ENCODE measurements at regions not wholly inside any gene's neighbourhood (a gene's known extent, or its start where the extent isn't known, plus 50 kb on each side); places are given as distances from the start of the nearest gene placed in this dataset.

GRCh38 chr11:19646308-19646707 is 66.3 kb upstream of the NAV2 start:
- Histone ChIP-seq H3K9me3 (ENCODE audit: low read depth, low read length, poor library complexity, severe bottlenecking) (no peaks in the 10 kb centered on the region), H3K27me3 (replicated peaks; ENCODE audit: insufficient read depth, low read depth, low read length, poor library complexity) (no peaks in the 10 kb centered on the region), H3K4me1 (ENCODE audit: insufficient read depth, low read length, poor library complexity, severe bottlenecking) (no peaks in the 10 kb centered on the region), H3K27ac (ENCODE audit: low read depth, low read length, poor library complexity, severe bottlenecking) (no peak overlapping the region), H3K36me3 (ENCODE audit: insufficient read depth, low read length, poor library complexity, severe bottlenecking) (no peaks in the 10 kb centered on the region), H3K4me3 (ENCODE audit: low read depth, low read length, poor library complexity, severe bottlenecking) (no peak overlapping the region)
- ChIA-PET POLR2A (ENCODE audit: low non-redundant PET) (no interaction called here), CTCF (no interaction called here)
- no peak for DNase-seq (ENCODE audit: low spot score)
- intact Hi-C loops (cut with micrococcal nuclease; ENCODE audit: unreplicated experiment), result no loop called here
- no peak for TF ChIP-seq EZH2 (IDR thresholded peaks at IDR 0.05; ENCODE audit: borderline replicate concordance, low read depth, low read length, poor library complexity, severe bottlenecking)
- no TSS peak for BruUV-seq (replicated peaks)

- DNase-seq (ENCODE audit: low spot score), result no peak
- no TSS peak for BruUV-seq (replicated peaks)
- no peaks in the 10 kb centered on the region for H3K36me3 ChIP-seq (ENCODE audit: insufficient read depth, low read length, poor library complexity, severe bottlenecking)
- no peaks in the 10 kb centered on the region for H3K9me3 ChIP-seq (ENCODE audit: low read depth, low read length, poor library complexity, severe bottlenecking)
- CTCF ChIA-PET, result no interaction called here
- POLR2A ChIA-PET (ENCODE audit: low non-redundant PET), result no interaction called here
- no peak for TF ChIP-seq EZH2 (IDR thresholded peaks at IDR 0.05; ENCODE audit: borderline replicate concordance, low read depth, low read length, poor library complexity, severe bottlenecking)
- TF ChIP-seq CTCF (conservative IDR thresholded peaks at IDR 0.05; ENCODE audit: low read depth, low read length), result no peak
- no peaks in the 10 kb centered on the region for H3K4me1 ChIP-seq (ENCODE audit: insufficient read depth, low read length, poor library complexity, severe bottlenecking)
- H3K27ac ChIP-seq (ENCODE audit: low read depth, low read length, poor library complexity, severe bottlenecking), result no peak overlapping the region
- intact Hi-C loops (cut with micrococcal nuclease; ENCODE audit: unreplicated experiment), result no loop called here
- H3K27me3 ChIP-seq (replicated peaks; ENCODE audit: insufficient read depth, low read depth, low read length, poor library complexity), result no peaks in the 10 kb centered on the region
- H3K4me3 ChIP-seq (ENCODE audit: low read depth, low read length, poor library complexity, severe bottlenecking), result no peak overlapping the region
These were observed 68.3 kb upstream of the NAV2 start for GRCh38 chr11:19644316-19644715.

GRCh38 chr11:19642185-19643158 is 70.2 kb upstream of the NAV2 start:
- no peaks in the 10 kb centered on the region for H3K4me1 ChIP-seq (ENCODE audit: insufficient read depth, low read length, poor library complexity, severe bottlenecking)
- POLR2A ChIA-PET (ENCODE audit: low non-redundant PET), result no interaction called here
- CTCF ChIA-PET, result no interaction called here
- H3K27ac ChIP-seq (ENCODE audit: low read depth, low read length, poor library complexity, severe bottlenecking), result no peak overlapping the region
- no peak overlapping the region for H3K4me3 ChIP-seq (ENCODE audit: low read depth, low read length, poor library complexity, severe bottlenecking)
- TF ChIP-seq EZH2 (IDR thresholded peaks at IDR 0.05; ENCODE audit: borderline replicate concordance, low read depth, low read length, poor library complexity, severe bottlenecking), result no peak
- no peak for TF ChIP-seq CTCF (conservative IDR thresholded peaks at IDR 0.05; ENCODE audit: low read depth, low read length)
- no peak for DNase-seq (ENCODE audit: low spot score)
- H3K9me3 ChIP-seq (ENCODE audit: low read depth, low read length, poor library complexity, severe bottlenecking), result no peaks in the 10 kb centered on the region
- H3K36me3 ChIP-seq (ENCODE audit: insufficient read depth, low read length, poor library complexity, severe bottlenecking), result no peaks in the 10 kb centered on the region
- no TSS peak for BruUV-seq (replicated peaks)
- no peaks in the 10 kb centered on the region for H3K27me3 ChIP-seq (replicated peaks; ENCODE audit: insufficient read depth, low read depth, low read length, poor library complexity)
- intact Hi-C loops (cut with micrococcal nuclease; ENCODE audit: unreplicated experiment), result no loop called here

Measured in A673 (cell line).